ENCODE measurements at regions not wholly inside any gene's neighbourhood (a gene's known extent, or its start where the extent isn't known, plus 50 kb on each side); places are given as distances from the start of the nearest gene placed in this dataset.

- TF ChIP-seq EZH2 (IDR thresholded peaks at IDR 0.05): no peak
- no peak for TF ChIP-seq CTCF (IDR thresholded peaks at IDR 0.05)
- TF ChIP-seq EZH2phosphoT487 (IDR thresholded peaks at IDR 0.05): no peak
Measured at GRCh38 chr7:121494516-121494915, 98.4 kb upstream of the FAM3C start.

Measured in neural progenitor cell (in vitro differentiated cells).